ENCODE measurements at regions not wholly inside any gene's neighbourhood (a gene's known extent, or its start where the extent isn't known, plus 50 kb on each side); places are given as distances from the start of the nearest gene placed in this dataset.

- no peak overlapping the region for H3K9ac ChIP-seq (replicated peaks; ENCODE audit: extremely low read depth, insufficient read depth, low read length)
- BruUV-seq (replicated peaks): no TSS peak
- no peak overlapping the region for H3K4me3 ChIP-seq (replicated peaks in 1 of 3; ENCODE audit: insufficient read depth in 1 of 3, low read depth in 1 of 3, low read length in 3 of 3)
- FAIRE-seq (no peak), DNase-seq (ENCODE audit: low read depth, low spot score) (no peak)
- H3K79me2 ChIP-seq (ENCODE audit: control insufficient read depth, insufficient read depth, low read length): no peaks in the 10 kb centered on the region
- peaks cover 8% of the 10 kb centered on the region for H3K9me3 ChIP-seq (replicated peaks; ENCODE audit: control insufficient read depth, insufficient read depth, low read length)
- H3K36me3 ChIP-seq (ENCODE audit: control insufficient read depth in 2 of 2, extremely low read depth in 1 of 2, insufficient read depth in 2 of 2, low read length in 2 of 2): no peaks in the 10 kb centered on the region
- TF ChIP-seq POLR2A (IDR thresholded peaks at IDR 0.05; ENCODE audit: low read depth, low read length): no peak
- no peak for TF ChIP-seq MYC (IDR thresholded peaks at IDR 0.05; ENCODE audit: low read depth, low read length)
- no peak for TF ChIP-seq POLR2AphosphoS5 (IDR thresholded peaks at IDR 0.05; ENCODE audit: insufficient read depth, low read depth, low read length)
- no peak for TF ChIP-seq JUN (IDR thresholded peaks at IDR 0.05; ENCODE audit: borderline replicate concordance, insufficient read depth, insufficient read length, low read depth)
- TF ChIP-seq FOS (IDR thresholded peaks at IDR 0.05; ENCODE audit: borderline replicate concordance, insufficient read depth, low read length): no peak
- no peak for TF ChIP-seq GATA2 (IDR thresholded peaks at IDR 0.05; ENCODE audit: insufficient read depth, insufficient read length, low read depth, low read length)
- TF ChIP-seq, protein P1, sequence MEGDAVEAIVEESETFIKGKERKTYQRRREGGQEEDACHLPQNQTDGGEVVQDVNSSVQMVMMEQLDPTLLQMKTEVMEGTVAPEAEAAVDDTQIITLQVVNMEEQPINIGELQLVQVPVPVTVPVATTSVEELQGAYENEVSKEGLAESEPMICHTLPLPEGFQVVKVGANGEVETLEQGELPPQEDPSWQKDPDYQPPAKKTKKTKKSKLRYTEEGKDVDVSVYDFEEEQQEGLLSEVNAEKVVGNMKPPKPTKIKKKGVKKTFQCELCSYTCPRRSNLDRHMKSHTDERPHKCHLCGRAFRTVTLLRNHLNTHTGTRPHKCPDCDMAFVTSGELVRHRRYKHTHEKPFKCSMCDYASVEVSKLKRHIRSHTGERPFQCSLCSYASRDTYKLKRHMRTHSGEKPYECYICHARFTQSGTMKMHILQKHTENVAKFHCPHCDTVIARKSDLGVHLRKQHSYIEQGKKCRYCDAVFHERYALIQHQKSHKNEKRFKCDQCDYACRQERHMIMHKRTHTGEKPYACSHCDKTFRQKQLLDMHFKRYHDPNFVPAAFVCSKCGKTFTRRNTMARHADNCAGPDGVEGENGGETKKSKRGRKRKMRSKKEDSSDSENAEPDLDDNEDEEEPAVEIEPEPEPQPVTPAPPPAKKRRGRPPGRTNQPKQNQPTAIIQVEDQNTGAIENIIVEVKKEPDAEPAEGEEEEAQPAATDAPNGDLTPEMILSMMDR (IDR thresholded peaks at IDR 0.05; ENCODE audit: extremely low read depth in 1 of 2, insufficient read depth in 1 of 2, low read depth in 1 of 2, low read length in 2 of 2): no peak
- TF ChIP-seq MAX (IDR thresholded peaks at IDR 0.05; ENCODE audit: insufficient read depth, insufficient read length): no peak
- TF ChIP-seq EZH2 (IDR thresholded peaks at IDR 0.05; ENCODE audit: borderline replicate concordance, low read depth, low read length, severe bottlenecking): no peak
- H4K20me1 ChIP-seq (replicated peaks; ENCODE audit: control insufficient read depth, extremely low read depth, insufficient read depth, low read length): no peaks in the 10 kb centered on the region
- H3K4me2 ChIP-seq (ENCODE audit: insufficient read depth, low read length): no peak overlapping the region
- CTCF ChIA-PET: no interaction called here
- no peak overlapping the region for H3K27ac ChIP-seq (ENCODE audit: insufficient read depth, low read depth, low read length)
- intact Hi-C loops (cut with micrococcal nuclease): no loop called here
- POLR2A ChIA-PET: no interaction called here
- H3K4me1 ChIP-seq (ENCODE audit: control insufficient read depth, extremely low read depth, insufficient read depth, low read length): no peaks in the 10 kb centered on the region
- dilution Hi-C loops (cut with MboI; ENCODE audit: extremely low pct_ligation_motif_present, low sequenced_read_pairs): no loop called here
- no peak overlapping the region for H2AFZ ChIP-seq (ENCODE audit: low read depth, low read length)
- no peaks in the 10 kb centered on the region for H3K9me1 ChIP-seq (replicated peaks; ENCODE audit: control insufficient read depth, extremely low read depth, insufficient read depth, low read length)
- H3K27me3 ChIP-seq (ENCODE audit: control insufficient read depth in 2 of 2, insufficient read depth in 2 of 2, low read length in 2 of 2): no peaks in the 10 kb centered on the region
Measured at GRCh38 chr5:3893975-3894374, 298.3 kb downstream of the IRX1 start.
